ENCODE measurements at regions not wholly inside any gene's neighbourhood (a gene's known extent, or its start where the extent isn't known, plus 50 kb on each side); places are given as distances from the start of the nearest gene placed in this dataset.

DNA sequence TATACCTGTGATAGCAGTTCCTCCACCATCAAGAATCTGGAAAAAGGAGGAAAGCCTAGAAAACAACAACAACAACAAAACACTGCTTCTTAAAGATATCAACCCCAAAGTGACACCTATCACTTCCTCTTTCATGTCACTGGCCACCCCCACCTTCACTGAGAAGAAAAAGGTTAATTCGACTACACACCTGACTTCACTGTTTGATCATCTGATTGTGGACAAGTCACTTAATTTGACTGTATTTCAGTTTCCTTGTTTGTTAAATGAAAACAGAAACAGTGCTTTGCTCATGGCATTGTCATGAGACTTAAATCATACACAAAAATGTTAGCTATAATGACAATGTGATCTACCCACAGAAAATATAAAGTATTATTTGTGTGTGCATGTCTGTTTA is 280.6 kb upstream of the SULF2 start:
- TF ChIP-seq, protein P1, sequence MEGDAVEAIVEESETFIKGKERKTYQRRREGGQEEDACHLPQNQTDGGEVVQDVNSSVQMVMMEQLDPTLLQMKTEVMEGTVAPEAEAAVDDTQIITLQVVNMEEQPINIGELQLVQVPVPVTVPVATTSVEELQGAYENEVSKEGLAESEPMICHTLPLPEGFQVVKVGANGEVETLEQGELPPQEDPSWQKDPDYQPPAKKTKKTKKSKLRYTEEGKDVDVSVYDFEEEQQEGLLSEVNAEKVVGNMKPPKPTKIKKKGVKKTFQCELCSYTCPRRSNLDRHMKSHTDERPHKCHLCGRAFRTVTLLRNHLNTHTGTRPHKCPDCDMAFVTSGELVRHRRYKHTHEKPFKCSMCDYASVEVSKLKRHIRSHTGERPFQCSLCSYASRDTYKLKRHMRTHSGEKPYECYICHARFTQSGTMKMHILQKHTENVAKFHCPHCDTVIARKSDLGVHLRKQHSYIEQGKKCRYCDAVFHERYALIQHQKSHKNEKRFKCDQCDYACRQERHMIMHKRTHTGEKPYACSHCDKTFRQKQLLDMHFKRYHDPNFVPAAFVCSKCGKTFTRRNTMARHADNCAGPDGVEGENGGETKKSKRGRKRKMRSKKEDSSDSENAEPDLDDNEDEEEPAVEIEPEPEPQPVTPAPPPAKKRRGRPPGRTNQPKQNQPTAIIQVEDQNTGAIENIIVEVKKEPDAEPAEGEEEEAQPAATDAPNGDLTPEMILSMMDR (conservative IDR thresholded peaks at IDR 0.05; ENCODE audit: low read depth, low read length) = no peak
- TF ChIP-seq EZH2 (IDR thresholded peaks at IDR 0.05; ENCODE audit: borderline replicate concordance, low read depth, low read length, poor library complexity, severe bottlenecking) = no peak

Measured in A673 (cell line).